GM12891 (cell line): ENCODE measurements at regions not wholly inside any gene's neighbourhood (a gene's known extent, or its start where the extent isn't known, plus 50 kb on each side); places are given as distances from the start of the nearest gene placed in this dataset.
"Not testable (repeated sequence)": the region's sequence is repeated elsewhere in the genome, so short reads cannot be mapped to it uniquely, and the experiment has no call there.

Experiments used
- POLR2A ChIP-seq: IDR thresholded peaks from 2 replicates; pipeline ENCODE4 v1.6.1; 2011; ENCODE audit warnings: low read depth, low read length, control low read depth
- POLR2AphosphoS5 ChIP-seq: IDR thresholded peaks from 2 replicates; pipeline ENCODE4 v1.6.1; 2011; ENCODE audit warnings: low read depth, low read length, control low read depth
- POU2F2 ChIP-seq: IDR thresholded peaks from 2 replicates; pipeline ENCODE4 v1.6.1; 2011; ENCODE audit warnings: low read depth, mild to moderate bottlenecking, control low read depth, low read length, moderate library complexity
- SPI1 ChIP-seq: IDR thresholded peaks from 2 replicates; pipeline ENCODE4 v1.6.1; 2011; ENCODE audit warnings: low read depth, low read length, control low read depth
- TAF1 ChIP-seq: IDR thresholded peaks from 2 replicates; pipeline ENCODE4 v1.6.1; 2011; ENCODE audit warnings: low read depth, low read length, control low read depth

GRCh38 chr5:99473328-99473727, 544.5 kb upstream of the CHD1 start:
- not testable (repeated sequence) for TF ChIP-seq POU2F2, SPI1, TAF1, POLR2A, POLR2AphosphoS5
